IMR-90 (cell line): ENCODE measurements at regions not wholly inside any gene's neighbourhood (a gene's known extent, or its start where the extent isn't known, plus 50 kb on each side); places are given as distances from the start of the nearest gene placed in this dataset.

Source experiments
- BHLHE40 ChIP-seq: fragments of 150-350 bp; IDR thresholded peaks from 2 replicates; pipeline ENCODE4 v1.6.1; 2016; ENCODE audit warnings: mild to moderate bottlenecking, low read depth, low read length
- CEBPB ChIP-seq: IDR thresholded peaks from 2 replicates; pipeline ENCODE4 v1.6.1; 2012; ENCODE audit warnings: low read depth, low read length, improper control_type of control experiment
- CHD1 ChIP-seq: IDR thresholded peaks from 2 replicates; pipeline ENCODE4 v1.6.1; 2012; ENCODE audit warnings: low read depth, low read length, improper control_type of control experiment
- ELK1 ChIP-seq: fragments of 150-350 bp; IDR thresholded peaks from 2 replicates; pipeline ENCODE4 v1.6.1; 2016; ENCODE audit warnings: low read depth, mild to moderate bottlenecking, low read length, moderate library complexity, borderline replicate concordance
- FOS ChIP-seq: fragments of 150-350 bp; IDR thresholded peaks from 2 replicates; pipeline ENCODE4 v1.6.1; 2016; ENCODE audit warnings: low read depth, low read length
- MAFK ChIP-seq: IDR thresholded peaks from 2 replicates; pipeline ENCODE4 v1.6.1; 2012; ENCODE audit warnings: low read depth, low read length, improper control_type of control experiment
- MXI1 ChIP-seq: IDR thresholded peaks from 2 replicates; pipeline ENCODE4 v1.6.1; 2012; ENCODE audit warnings: low read depth, mild to moderate bottlenecking, low read length, moderate library complexity, borderline replicate concordance
- POLR2A ChIP-seq: IDR thresholded peaks from 2 replicates; pipeline ENCODE4 v1.6.1; 2012; ENCODE audit warnings: mild to moderate bottlenecking, low read depth, low read length
- RAD21 ChIP-seq: IDR thresholded peaks from 2 replicates; pipeline ENCODE4 v1.6.1; 2012; ENCODE audit warnings: low read length, improper control_type of control experiment
- RCOR1 ChIP-seq: IDR thresholded peaks from 2 replicates; pipeline ENCODE4 v1.6.1; 2012; ENCODE audit warnings: mild to moderate bottlenecking, low read length, improper control_type of control experiment; ENCODE audit not compliant: insufficient replicate concordance
- RFX5 ChIP-seq: IDR thresholded peaks from 2 replicates; pipeline ENCODE4 v1.8.0; 2012; ENCODE audit warnings: low read depth, mild to moderate bottlenecking, low read length, moderate library complexity
- SMC3 ChIP-seq: fragments of 150-350 bp; IDR thresholded peaks from 2 replicates; pipeline ENCODE4 v1.6.1; 2016; ENCODE audit warnings: low read depth, mild to moderate bottlenecking, antibody characterized with exemption, low read length, moderate library complexity
- USF2 ChIP-seq: fragments of 150-350 bp; IDR thresholded peaks from 2 replicates; pipeline ENCODE4 v1.6.1; 2017; ENCODE audit warnings: mild to moderate bottlenecking, antibody characterized with exemption, low read length, low read depth
- TF ChIP-seq, protein P1 (sequence below): conservative IDR thresholded peaks from 2 replicates; pipeline ENCODE4 v1.5.1; 2012; ENCODE audit warnings: mild to moderate bottlenecking, low read depth, low read length, improper control_type of control experiment

DNA sequence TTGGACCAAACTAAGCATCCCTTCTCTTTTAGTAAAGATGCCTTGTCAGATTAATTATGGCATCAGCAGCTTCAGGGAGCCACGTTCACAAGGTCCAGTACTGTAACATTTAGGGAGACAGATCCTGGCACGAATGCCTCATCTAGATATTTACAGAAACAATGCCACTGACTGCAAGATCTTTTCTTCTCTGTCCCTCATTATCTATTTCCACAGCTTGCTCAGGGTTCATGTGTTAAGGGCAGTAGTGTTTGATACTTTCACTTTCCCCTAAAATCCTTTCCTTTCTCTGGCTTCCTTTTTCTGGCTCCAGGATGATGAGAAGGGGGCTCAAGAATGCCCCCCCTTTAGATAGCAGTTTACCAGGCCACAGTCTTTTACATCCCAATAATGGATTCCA is 393.9 kb downstream of the BCL11A start:
- TF ChIP-seq POLR2A (no peak), MXI1 (no peak), ELK1 (no peak), USF2 (no peak), RFX5 (no peak), BHLHE40 (no peak), RCOR1 (no peak), MAFK (no peak), RAD21 (no peak), CEBPB (no peak), FOS (no peak), CHD1 (no peak), SMC3 (no peak)
- TF ChIP-seq, protein P1, sequence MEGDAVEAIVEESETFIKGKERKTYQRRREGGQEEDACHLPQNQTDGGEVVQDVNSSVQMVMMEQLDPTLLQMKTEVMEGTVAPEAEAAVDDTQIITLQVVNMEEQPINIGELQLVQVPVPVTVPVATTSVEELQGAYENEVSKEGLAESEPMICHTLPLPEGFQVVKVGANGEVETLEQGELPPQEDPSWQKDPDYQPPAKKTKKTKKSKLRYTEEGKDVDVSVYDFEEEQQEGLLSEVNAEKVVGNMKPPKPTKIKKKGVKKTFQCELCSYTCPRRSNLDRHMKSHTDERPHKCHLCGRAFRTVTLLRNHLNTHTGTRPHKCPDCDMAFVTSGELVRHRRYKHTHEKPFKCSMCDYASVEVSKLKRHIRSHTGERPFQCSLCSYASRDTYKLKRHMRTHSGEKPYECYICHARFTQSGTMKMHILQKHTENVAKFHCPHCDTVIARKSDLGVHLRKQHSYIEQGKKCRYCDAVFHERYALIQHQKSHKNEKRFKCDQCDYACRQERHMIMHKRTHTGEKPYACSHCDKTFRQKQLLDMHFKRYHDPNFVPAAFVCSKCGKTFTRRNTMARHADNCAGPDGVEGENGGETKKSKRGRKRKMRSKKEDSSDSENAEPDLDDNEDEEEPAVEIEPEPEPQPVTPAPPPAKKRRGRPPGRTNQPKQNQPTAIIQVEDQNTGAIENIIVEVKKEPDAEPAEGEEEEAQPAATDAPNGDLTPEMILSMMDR = no peak
